Activated CD4-positive, alpha-beta T cell treated with anti-CD3 and anti-CD28 coated beads, Interleukin-2, amount 50 U/mL, for 1 hour (primary cell): ENCODE measurements at regions not wholly inside any gene's neighbourhood (a gene's known extent, or its start where the extent isn't known, plus 50 kb on each side); places are given as distances from the start of the nearest gene placed in this dataset.
"Not testable (repeated sequence)": the region's sequence is repeated elsewhere in the genome, so short reads cannot be mapped to it uniquely, and the experiment has no call there.

Source experiments
- DNase-seq: peaks from one replicate; pipeline ENCODE4 v3.0.0-alpha.2; 2020

GRCh38 chr11:115984228-115984627 is 480.0 kb upstream of the CADM1 start:
- DNase-seq: no peak

- no peak for DNase-seq
These were observed 478.5 kb upstream of the CADM1 start for GRCh38 chr11:115982666-115983065.

GRCh38 chr11:115981814-115982471 is 477.7 kb upstream of the CADM1 start:
- DNase-seq: no peak

- DNase-seq: no peak
These were observed 476.9 kb upstream of the CADM1 start for GRCh38 chr11:115981104-115981481.

- no peak for DNase-seq
These were observed 476.3 kb upstream of the CADM1 start for GRCh38 chr11:115980337-115981103.

- DNase-seq: no peak
These were observed 470.5 kb upstream of the CADM1 start for GRCh38 chr11:115974703-115975102.

- not testable (repeated sequence) for DNase-seq
These were observed 463.0 kb upstream of the CADM1 start for GRCh38 chr11:115967203-115967602.

GRCh38 chr11:115965767-115966504 is 461.7 kb upstream of the CADM1 start:
- DNase-seq: no peak

GRCh38 chr11:115964091-115964490 is 459.9 kb upstream of the CADM1 start:
- DNase-seq: no peak

GRCh38 chr11:115963156-115963555 is 458.9 kb upstream of the CADM1 start:
- DNase-seq: no peak

GRCh38 chr11:115961159-115962003 is 457.2 kb upstream of the CADM1 start:
- no peak for DNase-seq

GRCh38 chr11:115959081-115959486 is 454.9 kb upstream of the CADM1 start:
- no peak for DNase-seq

GRCh38 chr11:115958089-115959000 is 454.1 kb upstream of the CADM1 start:
- no peak for DNase-seq

GRCh38 chr11:115955803-115956202 is 451.6 kb upstream of the CADM1 start:
- DNase-seq: no peak

GRCh38 chr11:115950660-115951059 is 446.4 kb upstream of the CADM1 start:
- DNase-seq: no peak

- DNase-seq: no peak
These were observed 440.4 kb upstream of the CADM1 start for GRCh38 chr11:115944596-115944995.

GRCh38 chr11:115942011-115942410 is 437.8 kb upstream of the CADM1 start:
- no peak for DNase-seq

GRCh38 chr11:115941481-115941993 is 437.3 kb upstream of the CADM1 start:
- no peak for DNase-seq

- DNase-seq: no peak
These were observed 436.8 kb upstream of the CADM1 start for GRCh38 chr11:115941044-115941443.

- no peak for DNase-seq
These were observed 435.7 kb upstream of the CADM1 start for GRCh38 chr11:115939731-115940421.
